ENCODE measurements at regions not wholly inside any gene's neighbourhood (a gene's known extent, or its start where the extent isn't known, plus 50 kb on each side); places are given as distances from the start of the nearest gene placed in this dataset.

- no peak for ATAC-seq
- Mint-ChIP-seq H3K9me3 (no peaks in the 10 kb centered on the region), H3K4me1 (ENCODE audit: low read depth) (peaks cover 19% of the 10 kb centered on the region), H3K27me3 (ENCODE audit: low read depth) (no peaks in the 10 kb centered on the region), H3K4me3 (no peak overlapping the region), H3K36me3 (ENCODE audit: insufficient read depth) (no peaks in the 10 kb centered on the region)
- DNase-seq, result no peak
These were observed 75.9 kb upstream of the ENPP6 start for GRCh38 chr4:184293552-184293951.

DNA sequence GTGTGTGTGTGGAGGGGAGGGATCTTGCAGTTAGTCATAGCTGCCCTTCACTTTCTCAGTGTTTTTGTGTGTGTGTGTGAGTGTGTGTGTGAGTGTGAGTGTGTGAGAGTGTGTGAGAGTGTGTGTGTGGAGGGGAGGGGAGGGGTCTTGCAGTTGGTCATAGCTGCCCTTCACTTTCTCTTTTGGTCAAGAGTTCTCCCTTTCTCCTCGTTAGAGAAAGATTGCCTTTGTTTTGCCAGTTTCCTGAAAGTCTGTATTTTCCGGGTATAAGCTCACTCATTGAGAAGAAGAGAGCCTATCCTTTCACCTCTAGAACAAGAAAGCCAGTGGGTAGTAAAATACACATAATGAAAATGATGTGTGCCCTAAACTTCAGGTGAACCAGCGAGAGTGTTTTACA, 75.2 kb upstream of the ENPP6 start:
- H3K4me1 Mint-ChIP-seq (ENCODE audit: low read depth), result peaks cover 26% of the 10 kb centered on the region
- H3K27me3 Mint-ChIP-seq (ENCODE audit: low read depth), result no peaks in the 10 kb centered on the region
- H3K4me3 Mint-ChIP-seq, result no peak overlapping the region
- ATAC-seq, result no peak
- no peak for DNase-seq
- no peaks in the 10 kb centered on the region for H3K9me3 Mint-ChIP-seq
- H3K36me3 Mint-ChIP-seq (ENCODE audit: insufficient read depth), result no peaks in the 10 kb centered on the region

DNA sequence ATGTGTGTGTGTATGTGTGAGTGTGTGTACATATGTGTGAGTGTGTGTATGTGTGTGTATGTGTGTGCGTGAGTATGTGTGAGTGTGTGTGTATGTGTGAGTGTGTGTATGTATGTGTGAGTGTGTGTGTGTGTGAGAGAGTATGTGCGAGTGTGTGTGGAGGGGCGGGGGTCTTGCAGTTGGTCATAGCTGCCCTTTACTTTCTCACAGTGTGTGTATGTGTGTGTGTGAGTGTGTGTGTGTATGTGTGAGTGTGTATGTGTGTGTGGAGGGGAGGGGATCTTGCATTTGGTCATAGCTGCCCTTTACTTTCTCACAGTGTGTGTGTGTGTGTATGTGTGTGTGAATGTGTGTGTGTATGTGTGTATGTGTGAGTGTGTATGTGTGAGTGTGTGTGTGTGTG, 74.8 kb upstream of the ENPP6 start:
- H3K36me3 Mint-ChIP-seq (ENCODE audit: insufficient read depth), result no peaks in the 10 kb centered on the region
- H3K4me3 Mint-ChIP-seq, result no peak overlapping the region
- H3K4me1 Mint-ChIP-seq (ENCODE audit: low read depth), result peaks cover 30% of the 10 kb centered on the region
- no peaks in the 10 kb centered on the region for H3K9me3 Mint-ChIP-seq
- ATAC-seq, result no peak
- no peaks in the 10 kb centered on the region for H3K27me3 Mint-ChIP-seq (ENCODE audit: low read depth)
- DNase-seq, result no peak

DNA sequence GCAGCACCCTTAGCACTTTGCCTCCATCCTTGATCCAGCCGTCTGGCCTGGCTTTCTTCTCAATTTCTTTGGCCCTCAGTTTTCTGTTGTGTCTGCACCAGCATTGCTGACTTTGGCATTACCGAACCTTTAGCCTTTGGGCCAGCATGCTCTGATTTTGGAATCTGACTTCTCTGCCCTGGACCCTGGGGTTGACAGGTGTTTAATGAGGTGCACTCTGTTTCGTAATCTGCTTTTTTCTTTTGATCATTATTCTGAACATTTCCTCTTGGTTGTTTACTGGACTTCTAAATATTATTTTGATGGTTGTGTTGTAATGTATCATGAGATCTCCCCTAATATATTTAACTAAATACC, 71.5 kb upstream of the ENPP6 start:
- Mint-ChIP-seq H3K27me3 (ENCODE audit: low read depth) (no peaks in the 10 kb centered on the region), H3K4me1 (ENCODE audit: low read depth) (peaks cover 36% of the 10 kb centered on the region), H3K9me3 (no peaks in the 10 kb centered on the region), H3K4me3 (no peak overlapping the region), H3K36me3 (ENCODE audit: insufficient read depth) (no peaks in the 10 kb centered on the region)
- DNase-seq, result no peak
- no peak for ATAC-seq

DNA sequence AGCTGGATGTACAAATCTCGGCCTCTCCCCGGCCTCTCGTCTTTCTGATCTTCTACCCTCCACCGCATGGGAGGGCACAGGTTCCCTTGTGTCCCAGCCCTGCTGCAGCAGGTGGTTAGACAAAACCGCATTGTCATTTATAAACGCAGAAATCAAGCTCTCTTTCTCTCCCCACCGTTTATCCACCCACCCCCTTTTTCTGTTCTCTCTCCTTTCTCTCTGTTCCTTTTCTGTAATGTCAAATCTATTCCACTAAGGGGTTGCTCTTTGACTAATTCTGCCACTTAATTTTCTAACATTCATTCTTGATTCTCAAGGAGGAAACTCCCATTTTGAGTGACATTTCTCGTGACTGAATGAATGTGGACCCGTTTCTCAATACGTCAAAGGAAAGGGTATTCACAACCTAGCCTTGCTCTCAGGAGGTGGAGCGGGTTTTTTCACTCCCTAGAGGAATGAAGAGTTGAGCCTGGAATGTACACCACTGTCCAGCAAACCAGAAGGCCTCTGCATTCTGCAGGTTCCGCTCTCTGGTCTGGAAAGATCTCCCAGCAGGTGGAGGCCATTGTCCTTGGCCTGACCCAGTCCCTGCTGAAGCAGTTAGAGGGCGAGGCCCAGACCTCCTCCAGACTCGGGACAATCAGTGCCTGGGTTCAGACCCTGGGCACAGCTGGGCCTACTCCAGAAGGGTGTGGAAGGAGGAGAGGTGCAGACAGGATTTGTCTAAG, 70.9 kb upstream of the ENPP6 start:
- Mint-ChIP-seq H3K4me1 (ENCODE audit: low read depth) (peaks cover 38% of the 10 kb centered on the region), H3K9me3 (no peaks in the 10 kb centered on the region), H3K4me3 (peak overlapping the region; percentile 58), H3K36me3 (ENCODE audit: insufficient read depth) (no peaks in the 10 kb centered on the region), H3K27me3 (ENCODE audit: low read depth) (no peaks in the 10 kb centered on the region)
- peak; percentile 88 to 90 for ATAC-seq
- no peak for DNase-seq

DNA sequence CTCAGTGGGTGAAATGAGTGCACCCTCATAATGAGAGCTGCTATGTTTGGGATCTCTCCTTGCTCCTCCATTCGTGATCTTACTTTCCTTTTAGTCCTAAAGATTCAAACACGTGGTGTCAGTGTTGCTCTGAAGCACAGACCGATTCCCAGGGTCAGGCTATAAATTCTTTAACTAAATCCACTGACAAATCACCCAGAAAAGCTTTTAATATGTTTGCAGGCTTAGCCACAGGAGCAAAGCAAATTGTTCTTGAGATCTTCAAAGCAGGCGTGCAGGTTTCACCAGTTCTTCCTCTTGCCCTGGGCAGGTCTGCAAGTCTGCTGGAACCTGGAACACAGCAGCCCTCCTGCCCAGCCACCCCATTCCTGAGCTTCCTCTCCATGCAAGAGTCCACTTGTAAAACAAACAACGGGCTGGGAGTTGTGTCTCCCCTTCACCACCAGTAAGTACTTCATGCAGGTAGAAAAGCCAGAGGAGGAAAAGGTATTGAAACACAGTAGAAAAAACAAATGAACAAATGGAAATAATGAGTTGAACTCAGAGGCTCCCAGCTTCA, 70.1 kb upstream of the ENPP6 start:
- Mint-ChIP-seq H3K4me3 (peak overlapping the region; percentile 58), H3K9me3 (no peaks in the 10 kb centered on the region), H3K4me1 (ENCODE audit: low read depth) (peaks cover 46% of the 10 kb centered on the region), H3K27me3 (ENCODE audit: low read depth) (no peaks in the 10 kb centered on the region), H3K36me3 (ENCODE audit: insufficient read depth) (no peaks in the 10 kb centered on the region)
- no peak for DNase-seq
- no peak for ATAC-seq

- H3K9me3 Mint-ChIP-seq, result no peaks in the 10 kb centered on the region
- no peak for DNase-seq
- no peak overlapping the region for H3K4me3 Mint-ChIP-seq
- peaks cover 60% of the 10 kb centered on the region for H3K4me1 Mint-ChIP-seq (ENCODE audit: low read depth)
- no peaks in the 10 kb centered on the region for H3K36me3 Mint-ChIP-seq (ENCODE audit: insufficient read depth)
- H3K27me3 Mint-ChIP-seq (ENCODE audit: low read depth), result no peaks in the 10 kb centered on the region
- ATAC-seq, result no peak
These were observed 68.7 kb upstream of the ENPP6 start for GRCh38 chr4:184286358-184286757.

DNA sequence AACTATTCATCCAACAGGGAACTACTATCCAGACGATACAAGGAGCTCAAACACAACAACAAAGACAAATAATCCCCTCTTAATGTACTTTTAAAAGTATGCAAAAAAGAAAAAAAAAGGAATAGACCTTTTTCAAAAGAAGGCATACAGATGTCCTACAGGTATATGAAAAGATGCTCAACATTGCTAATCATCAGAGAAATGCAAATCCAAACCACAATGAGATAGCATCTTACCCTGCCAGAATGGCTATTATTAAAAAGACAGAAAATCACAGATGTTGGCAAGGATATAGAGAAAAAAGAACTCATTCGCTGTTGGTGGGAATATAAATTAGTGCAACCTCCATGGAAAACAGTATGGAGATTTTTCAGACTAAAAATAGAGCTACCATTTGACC, 67.1 kb upstream of the ENPP6 start:
- Mint-ChIP-seq H3K9me3 (no peaks in the 10 kb centered on the region), H3K27me3 (ENCODE audit: low read depth) (no peaks in the 10 kb centered on the region), H3K4me3 (no peak overlapping the region), H3K36me3 (ENCODE audit: insufficient read depth) (no peaks in the 10 kb centered on the region), H3K4me1 (ENCODE audit: low read depth) (peaks cover 69% of the 10 kb centered on the region)
- ATAC-seq (no peak), DNase-seq (no peak)

DNA sequence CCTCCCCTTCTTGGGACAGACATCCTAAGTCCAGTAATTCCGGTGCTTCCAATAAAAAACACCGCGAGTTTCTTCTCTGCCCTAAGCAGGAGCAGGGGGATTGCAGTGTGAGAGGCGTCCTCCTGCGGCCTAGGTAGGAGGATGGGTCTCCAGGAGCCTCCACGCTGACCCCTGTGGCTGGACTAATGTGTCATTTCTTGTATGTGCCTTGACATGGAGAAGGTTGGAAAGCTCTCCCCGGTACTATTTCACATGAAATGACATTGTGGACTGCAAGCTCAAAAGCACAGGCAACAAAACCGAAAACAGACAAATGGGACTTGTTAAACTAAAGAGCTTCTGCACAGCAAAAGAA, 66.6 kb upstream of the ENPP6 start:
- Mint-ChIP-seq H3K4me3 (no peak overlapping the region), H3K9me3 (no peaks in the 10 kb centered on the region), H3K27me3 (ENCODE audit: low read depth) (no peaks in the 10 kb centered on the region), H3K4me1 (ENCODE audit: low read depth) (peaks cover 68% of the 10 kb centered on the region), H3K36me3 (ENCODE audit: insufficient read depth) (no peaks in the 10 kb centered on the region)
- DNase-seq (no peak), ATAC-seq (no peak)

GRCh38 chr4:184283659-184284335, 66.1 kb upstream of the ENPP6 start:
- Mint-ChIP-seq H3K4me1 (ENCODE audit: low read depth) (peaks cover 62% of the 10 kb centered on the region), H3K36me3 (ENCODE audit: insufficient read depth) (no peaks in the 10 kb centered on the region), H3K27me3 (ENCODE audit: low read depth) (no peaks in the 10 kb centered on the region), H3K4me3 (no peak overlapping the region), H3K9me3 (no peaks in the 10 kb centered on the region)
- DNase-seq, result no peak
- no peak for ATAC-seq

DNA sequence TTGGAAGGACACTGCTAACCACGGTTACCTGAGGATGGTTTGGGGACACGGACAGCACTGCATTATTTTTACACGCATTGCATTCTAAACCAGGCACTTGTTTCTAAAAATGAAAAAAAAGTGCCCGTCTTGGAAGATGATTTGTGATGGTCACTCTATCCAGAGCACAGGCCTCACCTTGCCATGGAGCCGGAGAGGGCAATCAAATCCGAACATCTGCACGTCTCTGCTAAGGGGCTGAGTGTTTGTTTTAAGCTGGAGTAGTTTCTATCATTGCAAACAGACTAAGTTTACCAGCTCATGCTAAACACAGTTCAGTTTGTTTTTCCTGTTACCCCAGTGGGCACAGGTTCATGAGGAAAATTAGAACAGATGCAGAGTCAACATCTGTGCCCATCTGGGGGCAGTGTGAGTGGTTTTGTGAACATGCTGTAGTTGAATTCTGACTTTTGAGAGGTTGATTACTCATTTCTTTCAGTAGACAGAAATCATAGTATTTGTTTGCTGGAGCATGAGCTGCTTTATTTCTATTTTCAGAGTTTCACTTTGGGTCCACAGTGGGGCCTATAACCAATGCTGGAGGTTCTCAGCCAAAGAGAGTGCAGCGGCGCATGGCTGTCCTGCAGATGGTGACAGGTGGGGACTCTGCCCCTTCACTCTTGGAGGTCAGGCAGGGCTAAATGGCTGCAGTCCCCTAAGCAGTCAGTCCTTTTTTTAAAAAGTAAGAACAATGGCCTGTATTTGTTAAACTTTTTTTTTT, 65.4 kb upstream of the ENPP6 start:
- ATAC-seq (peak; percentile 51), DNase-seq (no peak)
- Mint-ChIP-seq H3K36me3 (ENCODE audit: insufficient read depth) (no peaks in the 10 kb centered on the region), H3K4me1 (ENCODE audit: low read depth) (peaks cover 57% of the 10 kb centered on the region), H3K27me3 (ENCODE audit: low read depth) (no peaks in the 10 kb centered on the region), H3K9me3 (no peaks in the 10 kb centered on the region), H3K4me3 (peak overlapping the region; percentile 52)

GRCh38 chr4:184282251-184282713, 64.6 kb upstream of the ENPP6 start:
- ATAC-seq (peak; percentile 75 to 76), DNase-seq (peak; percentile 19)
- Mint-ChIP-seq H3K36me3 (ENCODE audit: insufficient read depth) (no peaks in the 10 kb centered on the region), H3K4me3 (peak overlapping the region; percentile 52), H3K9me3 (peaks cover 5% of the 10 kb centered on the region), H3K27me3 (ENCODE audit: low read depth) (no peaks in the 10 kb centered on the region), H3K4me1 (ENCODE audit: low read depth) (peaks cover 54% of the 10 kb centered on the region)

GRCh38 chr4:184281231-184282139, 63.8 kb upstream of the ENPP6 start:
- Mint-ChIP-seq H3K4me3 (peak overlapping the region; percentile 51), H3K36me3 (ENCODE audit: insufficient read depth) (peaks cover 3% of the 10 kb centered on the region), H3K4me1 (ENCODE audit: low read depth) (peaks cover 54% of the 10 kb centered on the region), H3K9me3 (peaks cover 9% of the 10 kb centered on the region), H3K27me3 (ENCODE audit: low read depth) (no peaks in the 10 kb centered on the region)
- DNase-seq, result no peak
- peak; percentile 51 to 53 for ATAC-seq
